PFSK-1 (cell line): ENCODE measurements at regions not wholly inside any gene's neighbourhood (a gene's known extent, or its start where the extent isn't known, plus 50 kb on each side); places are given as distances from the start of the nearest gene placed in this dataset.

Experiments used
- REST ChIP-seq, 2 experiments: IDR thresholded peaks; 2 replicates each; pipeline versions ENCODE4 v1.6.1 to v1.8.0; 2011 to 2012; ENCODE audit warnings: low read depth in 2 of 2, low read length in 2 of 2, control low read depth in 1 of 2, inconsistent platforms in 1 of 2, mild to moderate bottlenecking in 1 of 2, moderate library complexity in 1 of 2; ENCODE audit not compliant: insufficient read depth in 1 of 2
- TAF1 ChIP-seq: IDR thresholded peaks from 2 replicates; pipeline ENCODE4 v1.6.1; 2012; ENCODE audit warnings: low read length, control low read depth, borderline replicate concordance; ENCODE audit not compliant: insufficient read depth

- TF ChIP-seq TAF1: no peak
- TF ChIP-seq REST (IDR thresholded peaks at IDR 0.05; ENCODE audit: insufficient read depth in 1 of 2, low read depth in 2 of 2, low read length in 2 of 2): no peak
These were observed 231.7 kb upstream of the SLC39A10 start for GRCh38 chr2:195425328-195425727.
